K562 (cell line): ENCODE measurements at regions not wholly inside any gene's neighbourhood (a gene's known extent, or its start where the extent isn't known, plus 50 kb on each side); places are given as distances from the start of the nearest gene placed in this dataset.
A peak's percentile ranks its signal among the peaks of the same experiment; 100 is the strongest.

ENCODE experiments used
- ATAC-seq: fragments of 200-7000 bp; cut with Tn5 transposase; 3 replicates; pipeline ENCODE4 v1.9.1; 2020; ENCODE audit warnings: moderate library complexity
- BruUV-seq: library from RNA; stranded (reverse); fragments of 400-500 nt; replicated peaks from 2 replicates; lab custom pipeline; 2021; lab: Mats Ljungman, UMichigan
- CTCF ChIA-PET: fragments of 300-600 bp; formaldehyde crosslinking; extraction: SDS; loops from one replicate; lab custom pipeline; 2021; ENCODE audit warnings: low intra/inter-chr PET ratio; lab: Yijun Ruan, JAX
- POLR2A ChIA-PET: fragments of 300-600, 350-650 bp; sonication (Branson Sonifier 250); formaldehyde crosslinking; extraction: SDS; loops from one replicate; lab custom pipeline; 2021; ENCODE audit warnings: antibody characterized with exemption, inconsistent platforms; lab: Yijun Ruan, JAX
- DNase-seq, 4 experiments: peaks; one replicate each; pipeline versions ENCODE4 v3.0.0 to v3.0.0-alpha.2; 2011 to 2018; ENCODE audit warnings: low spot score in 3 of 4, mixed read lengths in 3 of 4; ENCODE audit errors: extremely low read depth in 1 of 4
- FAIRE-seq: peaks from 2 replicates; lab custom pipeline; 2011; peaks lifted over from hg19 to GRCh38; lab: Jason Lieb, UNC
- H2AFZ ChIP-seq: 2 replicates; pipeline ENCODE4 v1.6.0; 2011; ENCODE audit warnings: low read depth, low read length, control low read depth, inconsistent platforms
- H3K27ac ChIP-seq: fragments of 200-600 bp; 3 replicates; pipeline ENCODE4 v1.8.0; 2011; ENCODE audit warnings: low read depth, mild to moderate bottlenecking, control low read depth, inconsistent platforms, low read length, moderate library complexity, mixed read lengths; ENCODE audit errors: extremely low read depth
- H3K27me3 ChIP-seq, 2 experiments: fragments of 300-600 bp in 1 of 2; 2 replicates in 1 of 2; 3 replicates in 1 of 2; pipeline versions ENCODE4 v1.6.0 to v1.8.0; 2011; ENCODE audit warnings: inconsistent platforms in 2 of 2, low read length in 2 of 2, mild to moderate bottlenecking in 1 of 2, mixed read lengths in 1 of 2, moderate library complexity in 1 of 2; ENCODE audit not compliant: control insufficient read depth in 2 of 2, insufficient read depth in 2 of 2
- H3K36me3 ChIP-seq: fragments of 300-600 bp; 3 replicates; pipeline ENCODE4 v1.8.0; 2011; ENCODE audit warnings: mild to moderate bottlenecking, low read length, inconsistent platforms; ENCODE audit not compliant: control insufficient read depth, insufficient read depth
- H3K4me1 ChIP-seq, 2 experiments: fragments of 200-600 bp in 1 of 2; replicated peaks in 1 of 2; 2 replicates in 1 of 2; 3 replicates in 1 of 2; pipeline versions ENCODE4 v1.5.1 to v1.8.0; 2011; ENCODE audit warnings: inconsistent platforms in 2 of 2, low read length in 2 of 2, mild to moderate bottlenecking in 1 of 2, mixed read lengths in 1 of 2, moderate library complexity in 1 of 2; ENCODE audit not compliant: control insufficient read depth in 2 of 2, insufficient read depth in 2 of 2
- H3K4me2 ChIP-seq: 2 replicates; pipeline ENCODE4 v1.6.1; 2011; ENCODE audit warnings: low read length, control low read depth, inconsistent platforms, mixed read lengths; ENCODE audit not compliant: insufficient read depth
- H3K4me3 ChIP-seq: fragments of 200-600 bp; sonication (generic), shearing (Covaris generic); 2 replicates; pipeline ENCODE4 v1.5.1; 2016; ENCODE audit warnings: control low read depth, inconsistent platforms
- H3K79me2 ChIP-seq: fragments of 200-600 bp; 3 replicates; pipeline ENCODE4 v1.8.0; 2011; ENCODE audit warnings: low read length, inconsistent platforms; ENCODE audit not compliant: control insufficient read depth, insufficient read depth
- H3K9ac ChIP-seq, 2 experiments: 2 replicates each; pipeline versions ENCODE4 v1.6.0 to v1.6.1; 2011; ENCODE audit warnings: low read depth in 2 of 2, low read length in 2 of 2, control low read depth in 1 of 2, inconsistent platforms in 1 of 2, mild to moderate bottlenecking in 1 of 2, mixed read lengths in 1 of 2; ENCODE audit not compliant: insufficient read depth in 1 of 2
- H3K9me1 ChIP-seq: one replicate; pipeline ENCODE4 v1.6.0; 2011; ENCODE audit warnings: inconsistent platforms, mild to moderate bottlenecking, low read length, moderate library complexity; ENCODE audit not compliant: control insufficient read depth, insufficient read depth
- H3K9me3 ChIP-seq: replicated peaks from 2 replicates; pipeline ENCODE4 v1.5.1; 2011; ENCODE audit warnings: low read depth, low read length, inconsistent platforms; ENCODE audit not compliant: control insufficient read depth, insufficient read depth
- H4K20me1 ChIP-seq: replicated peaks from 2 replicates; pipeline ENCODE4 v1.6.1; 2011; ENCODE audit warnings: low read length, inconsistent platforms, mixed read lengths; ENCODE audit not compliant: control insufficient read depth, insufficient read depth
- CBFB ChIP-seq: sonication (generic); formaldehyde crosslinking; IDR thresholded peaks from 2 replicates; pipeline ENCODE4 v1.4.0; 2020; ENCODE audit warnings: mild to moderate bottlenecking, missing genetic modification reagents
- CEBPB ChIP-seq: fragments of 450-650 bp; IDR thresholded peaks from 2 replicates; pipeline ENCODE4 v1.6.1; 2016; ENCODE audit warnings: missing genetic modification characterization, missing compliant biosample characterization
- ESRRA ChIP-seq: fragments of 450-650 bp; IDR thresholded peaks from 2 replicates; pipeline ENCODE4 v1.6.1; 2014; ENCODE audit warnings: low read depth, mild to moderate bottlenecking, moderate library complexity, borderline replicate concordance
- ETV5 ChIP-seq: sonication (generic); formaldehyde crosslinking; IDR thresholded peaks from 2 replicates; pipeline ENCODE4 v1.4.0; 2020; ENCODE audit warnings: low read depth, mild to moderate bottlenecking, missing genetic modification reagents
- FOXJ2 ChIP-seq: fragments of 200-800 bp; sonication (Bioruptor generic); IDR thresholded peaks from 2 replicates; pipeline ENCODE4 v1.6.1; 2016; ENCODE audit warnings: missing genetic modification characterization, missing compliant biosample characterization
- HLTF ChIP-seq: fragments of 450-650 bp; IDR thresholded peaks from 2 replicates; pipeline ENCODE4 v1.6.1; 2016
- KAT7 ChIP-seq: sonication (generic); formaldehyde crosslinking; IDR thresholded peaks from 2 replicates; pipeline ENCODE4 v1.8.0; 2022; ENCODE audit warnings: missing genetic modification reagents, mild to moderate bottlenecking, borderline replicate concordance
- NFIC ChIP-seq: fragments of 450-650 bp; IDR thresholded peaks from 2 replicates; pipeline ENCODE4 v1.6.1; 2017; ENCODE audit warnings: mild to moderate bottlenecking, inconsistent platforms
- POLR2AphosphoS2 ChIP-seq: IDR thresholded peaks from 2 replicates; pipeline ENCODE4 v1.6.1; 2012; ENCODE audit warnings: low read length, improper control_type of control experiment
- PTBP1 ChIP-seq: fragments of 200-400 bp; formaldehyde crosslinking; IDR thresholded peaks from 2 replicates; pipeline ENCODE4 v1.6.1; 2017; ENCODE audit warnings: low read depth, low read length
- SMARCA4 ChIP-seq: fragments of 450-650 bp; IDR thresholded peaks from 2 replicates; pipeline ENCODE4 v1.6.1; 2016
- SP1 ChIP-seq: sonication (generic); formaldehyde crosslinking; IDR thresholded peaks from 2 replicates; pipeline ENCODE4 v1.8.1; 2022; ENCODE audit warnings: mild to moderate bottlenecking, missing genetic modification reagents
- TBP ChIP-seq: optimal IDR thresholded peaks from 2 replicates; pipeline ENCODE3; 2011; ENCODE audit warnings: low read depth, low read length, improper control_type of control experiment
- ZBTB40 ChIP-seq, 2 experiments: fragments of 450-650 bp in 1 of 2; sonication (generic) in 1 of 2; formaldehyde crosslinking in 1 of 2; IDR thresholded peaks; 2 replicates each; pipeline versions ENCODE4 v1.7.1 to v1.9.0; 2016 to 2022; ENCODE audit warnings: inconsistent platforms in 1 of 2, mild to moderate bottlenecking in 1 of 2, missing genetic modification reagents in 1 of 2
- ZEB2 ChIP-seq: fragments of 450-650 bp; IDR thresholded peaks from 2 replicates; pipeline ENCODE4 v1.6.1; 2016
- ZNF79 ChIP-seq: fragments of 250-450 bp; sonication (Bioruptor Pico); IDR thresholded peaks from 2 replicates; pipeline ENCODE4 v1.4.0; 2020; ENCODE audit warnings: low read depth, mild to moderate bottlenecking, moderate library complexity
- WGBS: fragments of 100-300 bp; shearing (Covaris generic); methylation state at CpG from one replicate; pipeline ENCODE4 v1.1.6; 2016; ENCODE audit warnings: low coverage, mixed read lengths; ENCODE audit not compliant: insufficient coverage; ENCODE audit errors: missing lambda C conversion rate; 5-methylcytosine and 5-hydroxymethylcytosine counted together
- in situ Hi-C: fragments of 300-500 bp; cut with MboI; formaldehyde crosslinking; loops from 4 replicates; pipeline ENCODE4 v1.15.0; 2018; ENCODE audit warnings: inconsistent platforms, mixed read lengths
- intact Hi-C: fragments of 100-400 bp; cut with micrococcal nuclease; formaldehyde crosslinking; loops from 2 replicates; pipeline ENCODE4 v1.14.2; 2022

GRCh38 chr7:21365866-21366624, 61.8 kb upstream of the SP4 start (continued):
- TF ChIP-seq ETV5 (CRISPR knock-in tag) (no peak), ZNF79 (no peak), CBFB (CRISPR knock-in tag) (no peak), KAT7 (no peak), SMARCA4 (peak; percentile 71; the same call in 1 of the 2 replicates), TBP (no peak), ZEB2 (peak; percentile 80), CEBPB (peak; percentile 74), ESRRA (no peak)

- Histone ChIP-seq H3K9me3 (no peaks in the 10 kb centered on the region), H3K27ac (no peak overlapping the region), H3K4me1 (no peaks in the 10 kb centered on the region), H3K9me1 (no peaks in the 10 kb centered on the region), H4K20me1 (no peaks in the 10 kb centered on the region), H2AFZ (no peak overlapping the region), H3K4me3 (no peak overlapping the region), H3K27me3 (no peaks in the 10 kb centered on the region), H3K4me2 (no peak overlapping the region), H3K36me3 (no peaks in the 10 kb centered on the region), H3K9ac (no peak overlapping the region), H3K79me2 (no peaks in the 10 kb centered on the region)
- 23% methylated on average over 3 of the region's 3 CpGs for WGBS
- ATAC-seq = no peak
- CTCF ChIA-PET = no interaction called here
- intact Hi-C loops = no loop called here
- POLR2A ChIA-PET = no interaction called here
- no peak for DNase-seq
- FAIRE-seq = no peak
- BruUV-seq = no TSS peak
- in situ Hi-C loops = no loop called here
- TF ChIP-seq ZBTB40 (IDR thresholded peaks at IDR 0.05) (peak; percentile 96), ZBTB40 (CRISPR knock-in tag; IDR thresholded peaks at IDR 0.05) (peak; percentile 77), ESRRA (no peak), FOXJ2 (tag) (peak; percentile 90), PTBP1 (no peak), POLR2AphosphoS2 (no peak), NFIC (peak; percentile 39), SP1 (CRISPR knock-in tag) (no peak), HLTF (no peak)
Observed at GRCh38 chr7:21367081-21367480, 60.8 kb upstream of the SP4 start.
